Endothelial cell of umbilical vein (primary cell): ENCODE measurements at regions not wholly inside any gene's neighbourhood (a gene's known extent, or its start where the extent isn't known, plus 50 kb on each side); places are given as distances from the start of the nearest gene placed in this dataset.

ENCODE experiments used
- BruUV-seq: library from RNA; stranded (reverse); fragments of 400-500 nt; replicated peaks from 2 replicates; lab custom pipeline; 2021; lab: Mats Ljungman, UMichigan
- CTCF ChIA-PET: fragments of 300-600, 350-600 bp; sonication (Branson Sonifier 250); formaldehyde crosslinking; loops from one replicate; lab custom pipeline; 2021; ENCODE audit warnings: antibody characterized with exemption, inconsistent platforms; lab: Charles Lee
- POLR2A ChIA-PET: fragments of 300-600, 350-600 bp; sonication (Branson Sonifier 250); formaldehyde crosslinking; loops from one replicate; lab custom pipeline; 2021; ENCODE audit warnings: antibody characterized with exemption, inconsistent platforms; lab: Charles Lee
- DNase-seq: peaks from one replicate; pipeline ENCODE4 v3.0.0-alpha.2; 2011; ENCODE audit warnings: low read depth, low spot score
- FAIRE-seq: peaks from 2 replicates; lab custom pipeline; 2011; peaks lifted over from hg19 to GRCh38; lab: Jason Lieb, UNC
- H2AFZ ChIP-seq: 2 replicates; pipeline ENCODE4 v1.6.0; 2012; ENCODE audit warnings: low read depth, low read length, control low read depth, inconsistent platforms
- H3K27ac ChIP-seq: 2 replicates; pipeline ENCODE4 v1.5.1; 2011; ENCODE audit warnings: low read depth, mild to moderate bottlenecking, control low read depth, low read length, moderate library complexity; ENCODE audit not compliant: insufficient read depth
- H3K27me3 ChIP-seq, 2 experiments: 2 replicates each; pipeline versions ENCODE4 v1.6.0 to v1.6.1; 2011; ENCODE audit warnings: low read length in 2 of 2, mixed read lengths in 1 of 2; ENCODE audit not compliant: control insufficient read depth in 2 of 2, insufficient read depth in 2 of 2
- H3K36me3 ChIP-seq, 2 experiments: 2 replicates in 1 of 2; 3 replicates in 1 of 2; pipeline ENCODE4 v1.5.1; 2011; ENCODE audit warnings: low read length in 2 of 2, mild to moderate bottlenecking in 1 of 2, moderate library complexity in 1 of 2; ENCODE audit not compliant: control insufficient read depth in 2 of 2, insufficient read depth in 2 of 2; ENCODE audit errors: extremely low read depth in 1 of 2
- H3K4me1 ChIP-seq: 3 replicates; pipeline ENCODE4 v1.5.1; 2011; ENCODE audit warnings: mild to moderate bottlenecking, low read length; ENCODE audit not compliant: control insufficient read depth, insufficient read depth; ENCODE audit errors: extremely low read depth
- H3K4me2 ChIP-seq: 2 replicates; pipeline ENCODE4 v1.6.1; 2011; ENCODE audit warnings: low read length, control low read depth, mixed read lengths; ENCODE audit not compliant: insufficient read depth
- H3K4me3 ChIP-seq, 3 experiments: fragments of 200-600 bp in 1 of 3; sonication (generic), shearing (Covaris generic) in 1 of 3; replicated peaks in 1 of 3; 2 replicates each; pipeline ENCODE4 v1.5.1; 2011 to 2016; ENCODE audit warnings: control low read depth in 3 of 3, low read length in 3 of 3, mild to moderate bottlenecking in 2 of 3, inconsistent platforms in 1 of 3, low read depth in 1 of 3, moderate library complexity in 1 of 3; ENCODE audit not compliant: insufficient read depth in 1 of 3
- H3K79me2 ChIP-seq: 2 replicates; pipeline ENCODE4 v1.6.0; 2012; ENCODE audit warnings: low read length, inconsistent platforms; ENCODE audit not compliant: control insufficient read depth, insufficient read depth
- H3K9ac ChIP-seq: replicated peaks from 2 replicates; pipeline ENCODE3; 2011; ENCODE audit warnings: low read length, control low read depth; ENCODE audit not compliant: insufficient read depth; ENCODE audit errors: extremely low read depth
- H3K9me1 ChIP-seq: replicated peaks from 3 replicates; pipeline ENCODE4 v1.6.0; 2011; ENCODE audit warnings: mild to moderate bottlenecking, low read length; ENCODE audit not compliant: control insufficient read depth, insufficient read depth; ENCODE audit errors: extremely low read depth
- H3K9me3 ChIP-seq: replicated peaks from 2 replicates; pipeline ENCODE4 v1.5.1; 2012; ENCODE audit warnings: low read length, inconsistent platforms; ENCODE audit not compliant: control insufficient read depth, insufficient read depth
- H4K20me1 ChIP-seq: replicated peaks from 2 replicates; pipeline ENCODE3; 2011; ENCODE audit warnings: mild to moderate bottlenecking, low read length; ENCODE audit not compliant: control insufficient read depth, insufficient read depth; ENCODE audit errors: extremely low read depth
- EZH2 ChIP-seq: IDR thresholded peaks from 2 replicates; pipeline ENCODE4 v1.6.1; 2012; ENCODE audit warnings: borderline replicate concordance, low read depth, mild to moderate bottlenecking, moderate library complexity, low read length, inconsistent platforms; ENCODE audit not compliant: severe bottlenecking
- FOS ChIP-seq: IDR thresholded peaks from 2 replicates; pipeline ENCODE4 v1.6.1; 2011; ENCODE audit warnings: mild to moderate bottlenecking, low read length, moderate library complexity, borderline replicate concordance; ENCODE audit not compliant: insufficient read depth
- GATA2 ChIP-seq: IDR thresholded peaks from 2 replicates; pipeline ENCODE4 v1.7.0; 2011; ENCODE audit warnings: low read depth, mild to moderate bottlenecking, moderate library complexity, mixed read lengths, low read length; ENCODE audit not compliant: insufficient read length, insufficient read depth
- MYC ChIP-seq: IDR thresholded peaks from one replicate; pipeline ENCODE4 v1.6.1; 2011; ENCODE audit warnings: mild to moderate bottlenecking, low read depth, low read length
- POLR2A ChIP-seq: IDR thresholded peaks from 2 replicates; pipeline ENCODE4 v1.6.1; 2012; ENCODE audit warnings: low read depth, mild to moderate bottlenecking, control low read depth, low read length
- POLR2AphosphoS5 ChIP-seq: IDR thresholded peaks from 2 replicates; pipeline ENCODE4 v1.6.1; 2012; ENCODE audit warnings: low read depth, mild to moderate bottlenecking, control low read depth, low read length, moderate library complexity; ENCODE audit not compliant: insufficient read depth
- dilution Hi-C: fragments of 300-500 bp; cut with MboI; formaldehyde crosslinking; loops from one replicate; pipeline ENCODE4 v1.15.0; 2019; ENCODE audit warnings: low sequenced_read_pairs; ENCODE audit not compliant: extremely low pct_ligation_motif_present
- intact Hi-C: fragments of 100-400 bp; cut with micrococcal nuclease; formaldehyde crosslinking; loops from one replicate; pipeline ENCODE4 v1.10.0; 2022
- TF ChIP-seq, protein P1 (sequence below), 2 donors: IDR thresholded peaks; 1 replicate in 1 of 2; 2 replicates in 1 of 2; pipeline ENCODE4 v1.5.1; 2011; ENCODE audit warnings: low read length in 2 of 2, mild to moderate bottlenecking in 2 of 2, moderate library complexity in 2 of 2, control low read depth in 1 of 2, inconsistent platforms in 1 of 2, low read depth in 1 of 2; ENCODE audit not compliant: insufficient read depth in 1 of 2; ENCODE audit errors: extremely low read depth in 1 of 2
- TF ChIP-seq, protein P2 (sequence below): IDR thresholded peaks from 2 replicates; pipeline ENCODE4 v1.6.1; 2011; ENCODE audit not compliant: insufficient read depth, insufficient read length

DNA sequence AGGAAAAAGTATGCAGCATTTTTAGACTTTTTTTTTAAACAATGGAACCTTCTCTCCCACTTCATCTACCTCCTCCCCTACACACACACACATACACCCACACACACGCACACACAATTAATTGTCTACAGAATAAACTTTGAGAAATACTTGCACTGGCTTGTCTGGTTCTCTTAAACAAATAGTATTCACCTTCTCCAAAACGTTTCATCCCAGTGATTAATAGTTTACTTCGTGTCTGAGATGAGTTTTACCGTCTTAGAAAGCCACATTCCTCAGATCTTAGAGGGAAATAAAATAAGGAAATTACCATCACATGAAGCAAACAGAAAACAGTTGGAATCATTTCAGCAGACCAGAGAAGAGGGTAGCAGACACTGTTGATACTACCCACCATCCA is 570.6 kb upstream of the CLINT1 start:
- no peaks in the 10 kb centered on the region for H3K4me1 ChIP-seq
- intact Hi-C loops (no loop called here), dilution Hi-C loops (no loop called here)
- peaks cover 0 to 1% of the 10 kb centered on the region in 2 experiments for H3K27me3 ChIP-seq
- no peak overlapping the region for H3K4me2 ChIP-seq
- BruUV-seq, result no TSS peak
- no peak overlapping the region for H3K4me3 ChIP-seq
- FAIRE-seq, result no peak
- H4K20me1 ChIP-seq, result no peaks in the 10 kb centered on the region
- DNase-seq, result no peak
- no peaks in the 10 kb centered on the region for H3K79me2 ChIP-seq
- H3K9me3 ChIP-seq, result no peaks in the 10 kb centered on the region
- no peaks in the 10 kb centered on the region for H3K36me3 ChIP-seq
- H3K9ac ChIP-seq, result no peak overlapping the region
- no peak overlapping the region for H2AFZ ChIP-seq
- H3K9me1 ChIP-seq, result no peaks in the 10 kb centered on the region
- ChIA-PET POLR2A (no interaction called here), CTCF (no interaction called here)
- no peak overlapping the region for H3K27ac ChIP-seq
- TF ChIP-seq, protein P1, sequence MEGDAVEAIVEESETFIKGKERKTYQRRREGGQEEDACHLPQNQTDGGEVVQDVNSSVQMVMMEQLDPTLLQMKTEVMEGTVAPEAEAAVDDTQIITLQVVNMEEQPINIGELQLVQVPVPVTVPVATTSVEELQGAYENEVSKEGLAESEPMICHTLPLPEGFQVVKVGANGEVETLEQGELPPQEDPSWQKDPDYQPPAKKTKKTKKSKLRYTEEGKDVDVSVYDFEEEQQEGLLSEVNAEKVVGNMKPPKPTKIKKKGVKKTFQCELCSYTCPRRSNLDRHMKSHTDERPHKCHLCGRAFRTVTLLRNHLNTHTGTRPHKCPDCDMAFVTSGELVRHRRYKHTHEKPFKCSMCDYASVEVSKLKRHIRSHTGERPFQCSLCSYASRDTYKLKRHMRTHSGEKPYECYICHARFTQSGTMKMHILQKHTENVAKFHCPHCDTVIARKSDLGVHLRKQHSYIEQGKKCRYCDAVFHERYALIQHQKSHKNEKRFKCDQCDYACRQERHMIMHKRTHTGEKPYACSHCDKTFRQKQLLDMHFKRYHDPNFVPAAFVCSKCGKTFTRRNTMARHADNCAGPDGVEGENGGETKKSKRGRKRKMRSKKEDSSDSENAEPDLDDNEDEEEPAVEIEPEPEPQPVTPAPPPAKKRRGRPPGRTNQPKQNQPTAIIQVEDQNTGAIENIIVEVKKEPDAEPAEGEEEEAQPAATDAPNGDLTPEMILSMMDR (IDR thresholded peaks at IDR 0.05; ENCODE audit: extremely low read depth in 1 of 2, insufficient read depth in 1 of 2, low read depth in 1 of 2, low read length in 2 of 2), result no peak
- TF ChIP-seq GATA2 (no peak), MYC (no peak), POLR2A (no peak)

DNA sequence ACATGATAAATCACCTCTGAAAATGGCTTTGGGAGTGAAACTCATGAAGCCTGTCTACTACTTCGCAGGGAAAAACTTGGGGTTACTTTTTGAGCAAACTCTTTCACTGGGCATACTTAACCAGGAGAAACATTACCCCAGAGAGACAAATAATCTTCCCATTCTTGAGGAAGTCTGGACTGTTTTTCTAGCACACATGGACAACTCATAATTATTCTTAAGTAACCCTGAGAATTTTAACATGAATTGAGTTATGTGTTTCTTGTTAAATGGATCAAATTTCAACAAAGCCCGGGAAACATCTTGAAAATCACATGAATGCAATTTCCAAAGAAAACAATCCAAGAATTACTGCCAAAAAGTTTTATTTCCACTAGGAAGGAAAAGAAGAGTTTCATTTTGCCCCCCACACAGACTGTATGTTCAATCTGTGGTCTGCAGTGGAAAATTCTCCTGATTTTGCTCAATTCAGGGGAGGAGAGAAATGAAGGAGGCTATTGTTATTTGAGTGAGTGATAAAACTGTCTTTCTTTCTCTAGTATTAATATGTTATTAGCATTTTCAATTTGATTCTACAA is 564.8 kb upstream of the CLINT1 start:
- H3K4me3 ChIP-seq, result no peak overlapping the region
- no peaks in the 10 kb centered on the region for H3K9me3 ChIP-seq
- H3K4me2 ChIP-seq, result no peak overlapping the region
- no peak overlapping the region for H3K27ac ChIP-seq
- H3K9ac ChIP-seq, result no peak overlapping the region
- no peak for FAIRE-seq
- no peak overlapping the region for H2AFZ ChIP-seq
- no peaks in the 10 kb centered on the region for H3K79me2 ChIP-seq
- H3K9me1 ChIP-seq, result no peaks in the 10 kb centered on the region
- intact Hi-C loops, result no loop called here
- ChIA-PET CTCF (interaction anchor here (0.7 kb wide), 1 partner anchor 272 kb away, joined by 4 read pairs; no protein-coding TSS in a partner anchor), POLR2A (no interaction called here)
- DNase-seq, result peak; percentile 81
- H4K20me1 ChIP-seq, result no peaks in the 10 kb centered on the region
- BruUV-seq, result no TSS peak
- dilution Hi-C loops, result no loop called here
- no peaks in the 10 kb centered on the region for H3K36me3 ChIP-seq
- peaks cover 0 to 1% of the 10 kb centered on the region in 2 experiments for H3K27me3 ChIP-seq
- no peaks in the 10 kb centered on the region for H3K4me1 ChIP-seq
- TF ChIP-seq EZH2 (no peak), MYC (no peak), POLR2AphosphoS5 (no peak), FOS (no peak), POLR2A (no peak)
- TF ChIP-seq, protein P1 (IDR thresholded peaks at IDR 0.05; ENCODE audit: extremely low read depth in 1 of 2, insufficient read depth in 1 of 2, low read depth in 1 of 2, low read length in 2 of 2), result no peak
- TF ChIP-seq, protein P2, sequence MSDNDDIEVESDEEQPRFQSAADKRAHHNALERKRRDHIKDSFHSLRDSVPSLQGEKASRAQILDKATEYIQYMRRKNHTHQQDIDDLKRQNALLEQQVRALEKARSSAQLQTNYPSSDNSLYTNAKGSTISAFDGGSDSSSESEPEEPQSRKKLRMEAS, result no peak
